Heart right ventricle (tissue), 16 donors: ENCODE measurements at regions not wholly inside any gene's neighbourhood (a gene's known extent, or its start where the extent isn't known, plus 50 kb on each side); places are given as distances from the start of the nearest gene placed in this dataset.
A peak's percentile ranks its signal among the peaks of the same experiment; 100 is the strongest.

ENCODE experiments used
- ATAC-seq, 8 donors: fragments of 200-7000 bp; cut with Tn5 transposase; one replicate each; pipeline ENCODE4 v1.9.1; 2020; ENCODE audit warnings: mild to moderate bottlenecking in 8 of 8, moderate library complexity in 8 of 8, moderate number of reproducible peaks in 1 of 8
- DNase-seq, 2 donors: peaks; one replicate each; pipeline ENCODE4 v3.0.0-alpha.2; 2020
- H3K27ac ChIP-seq, 10 donors: fragments of 200-600 bp; sonication (generic) in 2 of 10; one replicate each; pipeline versions ENCODE4 v1.5.0 to v1.8.0; 2020 to 2022; ENCODE audit warnings: mild to moderate bottlenecking in 3 of 10
- H3K27me3 ChIP-seq, 7 donors: fragments of 200-600 bp; one replicate each; pipeline ENCODE4 v1.8.0; 2021 to 2022; ENCODE audit warnings: mild to moderate bottlenecking in 2 of 7
- H3K36me3 ChIP-seq, 9 donors: fragments of 200-600 bp; sonication (generic) in 1 of 9; one replicate each; pipeline versions ENCODE4 v1.5.0 to v1.8.0; 2020 to 2022; ENCODE audit warnings: mild to moderate bottlenecking in 2 of 9
- H3K4me1 ChIP-seq, 9 donors: fragments of 200-600 bp; sonication (generic) in 1 of 9; one replicate each; pipeline versions ENCODE4 v1.5.0 to v1.8.0; 2020 to 2022; ENCODE audit warnings: mild to moderate bottlenecking in 4 of 9
- H3K4me3 ChIP-seq, 10 donors: fragments of 200-600 bp; sonication (generic) in 2 of 10; one replicate each; pipeline versions ENCODE4 v1.5.0 to v1.8.0; 2020 to 2022; ENCODE audit warnings: mild to moderate bottlenecking in 7 of 10, moderate library complexity in 2 of 10
- H3K9me3 ChIP-seq, 11 donors: fragments of 200-600 bp in 10 of 11; sonication (generic) in 2 of 11; one replicate each; pipeline versions ENCODE4 v1.5.0 to v1.8.0; 2013 to 2022; ENCODE audit warnings: mild to moderate bottlenecking in 2 of 11, control low read depth in 1 of 11, moderate library complexity in 1 of 11
- WGBS, 2 donors: extraction: QIAGEN DNeasy Blood & Tissue Kit; methylation state at CpG; one replicate each; pipeline ENCODE4 v1.1.7; 2013; ENCODE audit warnings: inconsistent platforms in 1 of 2; 5-methylcytosine and 5-hydroxymethylcytosine counted together
- intact Hi-C, 10 donors: fragments of 100-400 bp; cut with DNase I; formaldehyde crosslinking; loops; one replicate each; pipeline versions ENCODE4 v1.11.1 to v1.14.2; 2022
- TF ChIP-seq, protein P1 (sequence below), 9 donors: fragments of 200-600 bp; sonication (generic) in 2 of 9; IDR thresholded peaks; one replicate each; pipeline versions ENCODE4 v1.5.0 to v1.8.0; 2021 to 2022; ENCODE audit warnings: antibody characterized with exemption in 9 of 9, mild to moderate bottlenecking in 5 of 9, moderate library complexity in 1 of 9
- donor health status: Arrhythmogenic right ventricular cardiomyopathy.
- donor health status: ischemic (EF 13 %, LVEDD 7.1; RV severe dilation, severe dysfunction).
- donor health status: healthy with polysubstance abuse.
- donor health status: DM: no; HTN: yes; CAD: no.
- donor health status: DM: no; HTN: no; CAD: no.
- donor health status: ischemic (EF 25% LVEDD 6.9; RV normal size, moderate dysfunction).
- donor health status: ischemic (EF 25% LVEDD 5.7; RV mildly dilated, moderate dysfunction).
- donor health status: healthy.
- donor health status: DM: yes; HTN: yes; CAD: no.
- donor health status: Ischemic cardiomyopathy.
- donor health status: ischemic (EF 35%, LVEDD 5.7; RV mildly dilated, moderate dysfunction).
- donor health status: nonischemic (EF 11% LVEDD 7.7; RV severe dilation, severe dysfunction).
- donor health status: DM: yes; HTN: yes; CAD: no.
- donor health status: PGD.
- donor health status: ischemic (EF 29% LVEDD 5.4; RV normal size, mild dysfunction).
- donor health status: nonischemic (EF 23%, LVEDD 6.1; RV moderate dilation, normal function).

DNA sequence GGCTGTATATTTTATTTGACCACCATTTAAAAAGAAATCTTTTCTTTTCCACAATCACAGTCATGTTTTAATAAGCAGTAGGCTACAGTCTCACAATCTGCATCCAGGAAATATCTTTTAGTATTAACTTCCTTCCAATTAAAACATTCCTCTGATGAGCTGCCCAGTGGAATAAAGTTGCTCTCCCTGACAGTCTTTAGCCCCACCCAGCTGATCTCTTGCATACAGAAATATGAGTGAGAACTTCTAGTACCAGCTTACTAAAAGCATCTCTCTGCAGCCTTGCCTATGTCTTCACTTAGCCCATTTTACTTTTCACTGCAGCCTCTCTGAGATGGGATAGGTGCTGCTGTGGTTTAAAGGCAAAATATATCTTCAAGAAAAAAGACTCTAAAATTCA is 143.4 kb upstream of the ANO3 start:
- ATAC-seq, result peak in 1 of 8 donors; percentile 29
- intact Hi-C loops, result no loop called here
- no peak for DNase-seq

DNA sequence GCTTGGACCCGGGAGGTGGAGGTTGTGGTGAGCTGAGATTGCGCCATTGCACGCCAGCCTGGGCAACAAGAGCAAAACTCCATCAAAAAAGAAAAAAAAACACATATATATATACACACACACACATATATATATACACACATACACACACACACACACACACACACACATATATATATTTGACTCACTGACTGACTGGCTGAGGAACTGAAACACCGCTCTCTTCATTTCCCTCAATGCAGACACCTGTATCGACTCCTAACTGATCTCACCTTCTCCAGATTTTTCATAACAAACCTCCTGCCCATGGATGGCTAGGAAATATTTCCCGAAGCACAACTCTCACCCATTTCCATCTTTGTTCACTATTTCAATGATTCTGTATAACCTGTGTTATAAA is 140.7 kb upstream of the ANO3 start:
- Histone ChIP-seq H3K27me3 (no peaks in the 10 kb centered on the region), H3K9me3 (no peaks in the 10 kb centered on the region), H3K4me1 (peaks cover 0 to 5% (median 0%) of the 10 kb centered on the region in 9 donors), H3K4me3 (no peak overlapping the region), H3K36me3 (no peaks in the 10 kb centered on the region), H3K27ac (no peak overlapping the region)
- DNase-seq (no peak), ATAC-seq (no peak)
- WGBS, 2 donors, result 84 to 91% methylated on average over 6 of the region's 6 CpGs
- intact Hi-C loops, result no loop called here
- TF ChIP-seq, protein P1, sequence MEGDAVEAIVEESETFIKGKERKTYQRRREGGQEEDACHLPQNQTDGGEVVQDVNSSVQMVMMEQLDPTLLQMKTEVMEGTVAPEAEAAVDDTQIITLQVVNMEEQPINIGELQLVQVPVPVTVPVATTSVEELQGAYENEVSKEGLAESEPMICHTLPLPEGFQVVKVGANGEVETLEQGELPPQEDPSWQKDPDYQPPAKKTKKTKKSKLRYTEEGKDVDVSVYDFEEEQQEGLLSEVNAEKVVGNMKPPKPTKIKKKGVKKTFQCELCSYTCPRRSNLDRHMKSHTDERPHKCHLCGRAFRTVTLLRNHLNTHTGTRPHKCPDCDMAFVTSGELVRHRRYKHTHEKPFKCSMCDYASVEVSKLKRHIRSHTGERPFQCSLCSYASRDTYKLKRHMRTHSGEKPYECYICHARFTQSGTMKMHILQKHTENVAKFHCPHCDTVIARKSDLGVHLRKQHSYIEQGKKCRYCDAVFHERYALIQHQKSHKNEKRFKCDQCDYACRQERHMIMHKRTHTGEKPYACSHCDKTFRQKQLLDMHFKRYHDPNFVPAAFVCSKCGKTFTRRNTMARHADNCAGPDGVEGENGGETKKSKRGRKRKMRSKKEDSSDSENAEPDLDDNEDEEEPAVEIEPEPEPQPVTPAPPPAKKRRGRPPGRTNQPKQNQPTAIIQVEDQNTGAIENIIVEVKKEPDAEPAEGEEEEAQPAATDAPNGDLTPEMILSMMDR (IDR thresholded peaks at IDR 0.05), result no peak

More for the DNA sequence above, 143.4 kb upstream of the ANO3 start:
- Histone ChIP-seq H3K36me3 (no peaks in the 10 kb centered on the region), H3K4me1 (peaks cover 0 to 5% (median 0%) of the 10 kb centered on the region in 9 donors), H3K27ac (no peak overlapping the region), H3K9me3 (no peaks in the 10 kb centered on the region), H3K4me3 (no peak overlapping the region), H3K27me3 (no peaks in the 10 kb centered on the region)
- TF ChIP-seq, protein P1 (IDR thresholded peaks at IDR 0.05), result no peak

DNA sequence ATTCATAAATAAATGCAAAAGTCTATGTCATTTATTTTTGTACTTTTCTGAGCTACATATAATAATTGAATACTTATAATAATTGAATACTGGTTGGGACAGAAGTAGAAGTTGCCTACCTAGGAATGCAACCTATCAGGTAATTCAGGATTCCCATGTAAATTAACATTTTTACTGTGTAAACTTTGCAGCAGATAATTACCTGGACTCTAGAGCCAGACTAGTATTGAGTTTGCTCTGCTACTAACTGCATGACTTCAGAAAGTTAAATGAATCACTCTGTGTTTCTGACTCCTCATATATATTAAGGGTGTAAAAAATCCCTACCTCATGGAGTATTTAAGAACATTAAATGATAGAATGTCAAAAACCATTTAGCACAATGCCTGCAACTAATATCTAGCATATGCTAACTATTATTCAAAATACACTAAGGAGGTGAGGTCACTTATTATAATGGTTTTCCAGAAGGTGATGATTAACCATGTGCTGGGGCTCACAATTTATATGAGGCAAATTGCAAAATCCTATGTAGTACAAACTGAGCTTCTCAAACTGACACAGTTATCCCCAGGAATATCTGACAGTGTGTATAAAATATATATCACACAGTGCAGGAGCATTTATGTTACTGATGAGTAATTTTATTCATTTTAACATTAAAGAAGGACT is 138.1 kb upstream of the ANO3 start:
- no peak overlapping the region for H3K27ac ChIP-seq
- intact Hi-C loops, result no loop called here
- TF ChIP-seq, protein P1 (IDR thresholded peaks at IDR 0.05), result no peak
- no peak for ATAC-seq
- no peak overlapping the region for H3K4me3 ChIP-seq
- H3K4me1 ChIP-seq, result no peaks in the 10 kb centered on the region
- H3K27me3 ChIP-seq, result no peaks in the 10 kb centered on the region
- H3K9me3 ChIP-seq, result no peaks in the 10 kb centered on the region
- DNase-seq, result no peak
- no peaks in the 10 kb centered on the region for H3K36me3 ChIP-seq

DNA sequence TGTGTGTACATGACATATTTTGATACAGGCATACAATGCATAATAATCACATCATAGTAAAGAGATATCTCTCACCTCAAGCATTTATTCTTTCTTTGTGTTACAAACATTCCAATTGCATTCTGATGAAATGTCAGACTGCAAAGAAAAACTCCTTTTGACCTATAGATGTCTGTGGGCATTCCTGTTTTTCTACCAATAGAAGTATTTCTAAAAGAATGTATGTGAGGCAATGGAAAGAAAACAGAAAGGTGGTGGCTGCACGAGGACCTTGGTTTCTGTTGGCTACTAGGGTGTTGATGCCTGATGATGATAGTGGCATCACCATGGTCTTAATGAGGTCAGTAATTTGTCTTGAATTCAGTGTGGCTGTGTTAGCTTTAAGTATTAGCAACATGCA is 137.0 kb upstream of the ANO3 start:
- Histone ChIP-seq H3K4me1 (no peaks in the 10 kb centered on the region), H3K4me3 (no peak overlapping the region), H3K27me3 (no peaks in the 10 kb centered on the region), H3K36me3 (no peaks in the 10 kb centered on the region), H3K9me3 (no peaks in the 10 kb centered on the region), H3K27ac (no peak overlapping the region)
- intact Hi-C loops, result no loop called here
- TF ChIP-seq, protein P1 (IDR thresholded peaks at IDR 0.05), result no peak
- ATAC-seq, result no peak
- WGBS, 2 donors, result 61 to 81% methylated on average over 1 of the region's 1 CpG
- DNase-seq, result no peak
